ENCODE measurements at regions not wholly inside any gene's neighbourhood (a gene's known extent, or its start where the extent isn't known, plus 50 kb on each side); places are given as distances from the start of the nearest gene placed in this dataset.
"Not testable (repeated sequence)": the region's sequence is repeated elsewhere in the genome, so short reads cannot be mapped to it uniquely, and the experiment has no call there.

- intact Hi-C loops (cut with micrococcal nuclease), result no loop called here
Measured at GRCh38 chr20:57977569-57977968, 250.9 kb downstream of the ANKRD60 start.

GRCh38 chr20:57977141-57977540, 251.3 kb downstream of the ANKRD60 start:
- intact Hi-C loops (cut with micrococcal nuclease), result no loop called here

- intact Hi-C loops (cut with micrococcal nuclease), result no loop called here
Measured at GRCh38 chr20:57974863-57975262, 253.6 kb downstream of the ANKRD60 start.

GRCh38 chr20:57973886-57974285, 254.6 kb downstream of the ANKRD60 start:
- intact Hi-C loops (cut with micrococcal nuclease), result no loop called here

GRCh38 chr20:57971583-57971982, 256.9 kb downstream of the ANKRD60 start:
- intact Hi-C loops (cut with micrococcal nuclease), result not testable (repeated sequence)

GRCh38 chr20:57970856-57971255, 257.6 kb downstream of the ANKRD60 start:
- intact Hi-C loops (cut with micrococcal nuclease), result no loop called here

- intact Hi-C loops (cut with micrococcal nuclease), result no loop called here
Measured at GRCh38 chr20:57970116-57970515, 258.3 kb downstream of the ANKRD60 start.

GRCh38 chr20:57968120-57968519, 258.3 kb upstream of the PMEPA1 start:
- intact Hi-C loops (cut with micrococcal nuclease), result no loop called here

- intact Hi-C loops (cut with micrococcal nuclease), result no loop called here
Measured at GRCh38 chr20:57967364-57967763, 257.5 kb upstream of the PMEPA1 start.

- intact Hi-C loops (cut with micrococcal nuclease), result no loop called here
Measured at GRCh38 chr20:57966620-57967019, 256.8 kb upstream of the PMEPA1 start.

GRCh38 chr20:57965441-57965840, 255.6 kb upstream of the PMEPA1 start:
- intact Hi-C loops (cut with micrococcal nuclease), result no loop called here

- intact Hi-C loops (cut with micrococcal nuclease), result no loop called here
Measured at GRCh38 chr20:57964011-57964862, 254.4 kb upstream of the PMEPA1 start.

GRCh38 chr20:57960803-57961575, 251.2 kb upstream of the PMEPA1 start:
- intact Hi-C loops (cut with micrococcal nuclease), result no loop called here

GRCh38 chr20:57959589-57959988, 249.8 kb upstream of the PMEPA1 start:
- intact Hi-C loops (cut with micrococcal nuclease), result no loop called here

GRCh38 chr20:57959018-57959417, 249.2 kb upstream of the PMEPA1 start:
- intact Hi-C loops (cut with micrococcal nuclease), result no loop called here

- intact Hi-C loops (cut with micrococcal nuclease), result no loop called here
Measured at GRCh38 chr20:57958050-57958420, 248.2 kb upstream of the PMEPA1 start.

- intact Hi-C loops (cut with micrococcal nuclease), result no loop called here
Measured at GRCh38 chr20:57957411-57958049, 247.7 kb upstream of the PMEPA1 start.

- intact Hi-C loops (cut with micrococcal nuclease), result no loop called here
Measured at GRCh38 chr20:57953638-57954037, 243.8 kb upstream of the PMEPA1 start.

GRCh38 chr20:57952136-57952535, 242.3 kb upstream of the PMEPA1 start:
- intact Hi-C loops (cut with micrococcal nuclease), result no loop called here

GRCh38 chr20:57951549-57951948, 241.7 kb upstream of the PMEPA1 start:
- intact Hi-C loops (cut with micrococcal nuclease), result no loop called here

- intact Hi-C loops (cut with micrococcal nuclease), result no loop called here
Measured at GRCh38 chr20:57950764-57951485, 241.1 kb upstream of the PMEPA1 start.

Data from T-helper 1 cell treated with Interleukin-12 subunit alpha and Interleukin-12 subunit beta and Interleukin-4 antibody, amounts not matched to agents 30 ng/mL and 1 ng/mL, for 36 hours (primary cell).